HG03060 (cell line): ENCODE measurements at regions not wholly inside any gene's neighbourhood (a gene's known extent, or its start where the extent isn't known, plus 50 kb on each side); places are given as distances from the start of the nearest gene placed in this dataset.

Experiments used
- ATAC-seq: cut with Tn5 transposase; IDR thresholded peaks from one replicate; pipeline ENCODE4 v1.9.1; 2021; ENCODE audit warnings: low read depth, moderate number of reproducible peaks; ENCODE audit not compliant: unreplicated experiment

- ATAC-seq: no peak
Observed at GRCh38 chr2:122003196-122003940, 247.9 kb downstream of the TSN start.

- ATAC-seq: no peak
Observed at GRCh38 chr2:122007126-122007525, 251.7 kb downstream of the TSN start.

GRCh38 chr2:122007577-122007976 is 252.1 kb downstream of the TSN start:
- no peak for ATAC-seq

GRCh38 chr2:122009561-122009960 is 254.1 kb downstream of the TSN start:
- no peak for ATAC-seq

GRCh38 chr2:122011493-122012270 is 256.2 kb downstream of the TSN start:
- no peak for ATAC-seq

GRCh38 chr2:122018736-122019135 is 263.3 kb downstream of the TSN start:
- ATAC-seq: no peak

- no peak for ATAC-seq
Observed at GRCh38 chr2:122019724-122020123, 264.3 kb downstream of the TSN start.

GRCh38 chr2:122020377-122020776 is 264.9 kb downstream of the TSN start:
- ATAC-seq: no peak

- no peak for ATAC-seq
Observed at GRCh38 chr2:122021941-122022340, 266.5 kb downstream of the TSN start.

GRCh38 chr2:122022531-122022930 is 267.1 kb downstream of the TSN start:
- no peak for ATAC-seq

- ATAC-seq: no peak
Observed at GRCh38 chr2:122023059-122023864, 267.8 kb downstream of the TSN start.

GRCh38 chr2:122027510-122028217 is 272.2 kb downstream of the TSN start:
- ATAC-seq: no peak

- ATAC-seq: no peak
Observed at GRCh38 chr2:122028371-122029100, 273.1 kb downstream of the TSN start.

- no peak for ATAC-seq
Observed at GRCh38 chr2:122029456-122029855, 274.0 kb downstream of the TSN start.

GRCh38 chr2:122029945-122030344 is 274.5 kb downstream of the TSN start:
- ATAC-seq: no peak

GRCh38 chr2:122031544-122032263 is 276.3 kb downstream of the TSN start:
- no peak for ATAC-seq

- ATAC-seq: no peak
Observed at GRCh38 chr2:122032264-122032645, 276.8 kb downstream of the TSN start.

- ATAC-seq: no peak
Observed at GRCh38 chr2:122033778-122034177, 278.3 kb downstream of the TSN start.

- ATAC-seq: no peak
Observed at GRCh38 chr2:122034344-122034743, 278.9 kb downstream of the TSN start.
